HG02840 (cell line): ENCODE measurements at regions not wholly inside any gene's neighbourhood (a gene's known extent, or its start where the extent isn't known, plus 50 kb on each side); places are given as distances from the start of the nearest gene placed in this dataset.

Experiments
- ATAC-seq: cut with Tn5 transposase; IDR thresholded peaks from one replicate; pipeline ENCODE4 v1.9.1; 2021; ENCODE audit warnings: mild to moderate bottlenecking, moderate library complexity, moderate number of reproducible peaks; ENCODE audit not compliant: unreplicated experiment, low FRiP score

DNA sequence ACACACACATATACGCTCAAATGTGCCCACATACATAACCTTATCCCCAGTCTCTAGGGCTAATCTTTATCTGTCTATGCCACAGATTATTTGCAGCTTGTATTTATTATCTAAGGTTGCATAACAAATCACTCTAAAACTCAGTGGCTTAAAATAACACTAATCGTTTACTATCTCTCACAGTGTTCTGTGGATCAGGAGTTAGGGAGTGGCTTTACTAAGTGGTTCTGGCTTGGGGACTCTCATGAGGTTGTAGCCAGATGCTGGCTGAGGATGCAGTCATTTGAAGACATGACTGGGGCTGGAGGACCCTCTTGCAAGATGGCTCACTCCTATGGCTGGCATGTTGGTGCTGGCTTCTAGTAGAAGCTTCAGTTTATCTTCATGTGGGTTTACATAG is 68.5 kb upstream of the LNX1 start:
- no peak for ATAC-seq

DNA sequence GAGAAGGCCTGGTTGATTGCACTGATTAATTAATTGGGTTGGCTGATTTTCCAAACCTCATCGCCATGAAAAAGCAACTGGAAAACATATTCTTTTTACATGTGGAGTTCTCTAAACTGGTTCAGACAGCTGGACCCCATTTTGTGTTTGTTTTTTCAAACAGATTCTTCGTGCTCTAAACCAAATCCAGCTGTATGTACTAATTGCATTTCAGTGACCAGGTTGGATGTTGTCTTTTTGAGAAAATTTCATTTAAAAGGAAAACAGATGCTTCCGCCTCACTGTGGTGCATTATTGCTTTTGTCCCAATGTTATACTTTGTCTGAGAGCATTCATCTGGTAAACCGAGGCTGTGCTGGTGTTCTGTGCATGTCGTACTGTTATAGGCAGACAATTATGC is 67.8 kb upstream of the LNX1 start:
- ATAC-seq = no peak

GRCh38 chr4:53658029-53658428 is 66.7 kb upstream of the LNX1 start:
- ATAC-seq = no peak

GRCh38 chr4:53656421-53656981 is 65.2 kb upstream of the LNX1 start:
- ATAC-seq = no peak

- no peak for ATAC-seq
Measured at GRCh38 chr4:53654300-53654758, 63.0 kb upstream of the LNX1 start.

DNA sequence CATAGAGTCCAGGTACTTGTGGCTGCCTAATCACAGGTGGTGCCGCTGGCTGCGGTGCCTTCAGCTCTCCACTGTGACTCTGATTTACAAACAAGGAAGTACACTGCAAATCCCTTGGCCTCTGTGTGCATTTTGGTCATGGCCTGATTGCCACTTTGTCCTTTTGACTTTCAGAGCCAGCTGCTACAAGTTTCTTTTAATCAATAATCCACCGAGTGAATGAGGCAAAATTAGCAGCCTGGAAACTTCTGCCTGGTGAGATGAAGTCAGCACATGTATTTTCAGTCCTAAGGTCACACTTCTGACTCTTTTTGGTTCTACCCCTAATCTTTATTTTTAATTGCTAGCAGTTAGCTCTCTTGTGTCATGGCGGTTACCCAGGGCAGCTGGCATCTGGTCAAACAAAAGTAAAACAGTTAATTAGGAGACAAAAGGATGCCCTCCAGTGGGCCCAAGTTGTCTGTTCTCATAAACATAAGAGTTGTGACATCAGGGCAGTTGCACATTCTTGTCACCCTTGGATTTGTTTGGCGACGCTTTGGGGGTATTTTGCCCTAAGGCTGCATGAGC is 62.3 kb upstream of the LNX1 start:
- ATAC-seq = no peak

GRCh38 chr4:53651156-53651735 is 60.0 kb upstream of the LNX1 start:
- no peak for ATAC-seq

DNA sequence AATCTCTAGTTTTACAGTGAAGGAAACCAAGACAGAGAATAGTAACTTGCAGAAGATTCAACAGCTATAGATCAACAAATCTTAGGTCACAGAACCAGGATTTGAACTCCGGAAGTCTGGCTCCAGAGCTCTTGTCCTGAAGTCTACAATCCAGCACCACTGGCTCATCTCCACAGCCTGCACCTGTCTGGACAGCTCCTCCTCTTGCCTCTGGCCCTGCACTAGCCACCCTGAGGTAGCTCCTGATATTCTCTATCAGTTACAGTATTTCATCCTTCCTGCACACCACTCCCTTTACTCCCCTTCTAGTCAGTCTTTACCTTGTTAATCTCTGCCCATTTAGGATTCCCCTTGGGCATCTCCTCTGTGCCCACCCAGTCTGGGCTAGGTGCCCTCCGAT is 58.1 kb upstream of the LNX1 start:
- ATAC-seq = no peak

GRCh38 chr4:53647547-53647946 is 56.3 kb upstream of the LNX1 start:
- no peak for ATAC-seq

GRCh38 chr4:53646795-53647194 is 55.5 kb upstream of the LNX1 start:
- ATAC-seq = no peak

- ATAC-seq = no peak
Measured at GRCh38 chr4:53645108-53645507, 53.8 kb upstream of the LNX1 start.

DNA sequence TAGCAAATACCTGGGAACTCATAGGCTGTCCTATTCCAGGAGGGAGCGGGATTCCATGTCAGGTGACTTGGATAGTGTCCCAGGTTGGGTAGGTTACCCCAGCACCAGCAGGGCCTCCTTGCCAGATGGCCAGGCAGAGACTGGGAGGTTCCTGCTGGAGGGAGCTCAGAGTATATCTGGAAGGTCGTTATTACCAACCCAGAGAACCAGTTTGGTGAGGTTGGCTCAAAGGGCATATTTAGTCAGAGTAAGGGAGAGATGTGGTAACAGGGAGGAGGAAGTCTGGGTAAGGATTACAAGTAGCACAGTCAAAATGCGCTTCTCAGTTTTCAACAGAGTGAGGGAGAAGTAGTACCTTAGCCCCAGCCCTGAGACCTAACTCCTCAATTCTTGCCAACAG is 53.3 kb upstream of the LNX1 start:
- no peak for ATAC-seq
